Smooth muscle cell (in vitro differentiated cells): ENCODE measurements at regions not wholly inside any gene's neighbourhood (a gene's known extent, or its start where the extent isn't known, plus 50 kb on each side); places are given as distances from the start of the nearest gene placed in this dataset.

Experiments
- DNase-seq: peaks from one replicate; lab custom pipeline; 2025; ENCODE audit not compliant: unreplicated experiment; lab: John Stamatoyannopoulos, UW
- H2AFZ ChIP-seq: fragments of 200-600 bp; sonication (generic); 2 replicates; pipeline ENCODE4 v1.6.0; 2016; ENCODE audit warnings: antibody characterized with exemption, low read depth, mild to moderate bottlenecking
- H3F3A ChIP-seq: fragments of 200-600 bp; sonication (generic); 2 replicates; pipeline ENCODE4 v1.6.0; 2017; ENCODE audit warnings: antibody characterized with exemption, low read depth
- H3K27ac ChIP-seq: fragments of 200-600 bp; sonication (generic); 2 replicates; pipeline ENCODE4 v1.5.1; 2016; ENCODE audit warnings: low read depth, mild to moderate bottlenecking
- H3K27me3 ChIP-seq: fragments of 200-600 bp; sonication (generic); 2 replicates; pipeline ENCODE4 v1.6.1; 2016; ENCODE audit warnings: low read depth, mild to moderate bottlenecking
- H3K36me3 ChIP-seq: fragments of 200-600 bp; sonication (generic); 2 replicates; pipeline ENCODE4 v1.5.1; 2016; ENCODE audit warnings: low read depth
- H3K4me1 ChIP-seq: fragments of 200-600 bp; sonication (generic); 2 replicates; pipeline ENCODE4 v1.5.1; 2016; ENCODE audit warnings: low read depth
- H3K4me2 ChIP-seq: fragments of 200-600 bp; sonication (generic); 2 replicates; pipeline ENCODE4 v1.6.0; 2016; ENCODE audit warnings: mild to moderate bottlenecking
- H3K4me3 ChIP-seq: fragments of 200-600 bp; sonication (generic); 2 replicates; pipeline ENCODE4 v1.5.1; 2016; ENCODE audit warnings: mild to moderate bottlenecking
- H3K79me2 ChIP-seq: fragments of 200-600 bp; sonication (generic); 2 replicates; pipeline ENCODE4 v1.6.0; 2016; ENCODE audit warnings: low read depth, mild to moderate bottlenecking
- H3K9ac ChIP-seq: fragments of 200-600 bp; sonication (generic); 2 replicates; pipeline ENCODE4 v1.6.0; 2016; ENCODE audit warnings: low read depth
- H3K9me3 ChIP-seq: fragments of 200-600 bp; sonication (generic); replicated peaks from 2 replicates; pipeline ENCODE4 v1.5.1; 2016; ENCODE audit warnings: low read depth
- H4K20me1 ChIP-seq: fragments of 200-600 bp; sonication (generic); 2 replicates; pipeline ENCODE4 v1.6.0; 2016; ENCODE audit warnings: low read depth
- WGBS: methylation state at CpG from one replicate; pipeline ENCODE4 v1.1.7; 2016; ENCODE audit warnings: low lambda C conversion rate; 5-methylcytosine and 5-hydroxymethylcytosine counted together
- TF ChIP-seq, protein P1 (sequence below): fragments of 200-600 bp; sonication (generic); IDR thresholded peaks from 2 replicates; pipeline ENCODE4 v1.5.1; 2017; ENCODE audit warnings: borderline replicate concordance, mild to moderate bottlenecking, antibody characterized with exemption; ENCODE audit not compliant: insufficient read depth, poor library complexity, severe bottlenecking

DNA sequence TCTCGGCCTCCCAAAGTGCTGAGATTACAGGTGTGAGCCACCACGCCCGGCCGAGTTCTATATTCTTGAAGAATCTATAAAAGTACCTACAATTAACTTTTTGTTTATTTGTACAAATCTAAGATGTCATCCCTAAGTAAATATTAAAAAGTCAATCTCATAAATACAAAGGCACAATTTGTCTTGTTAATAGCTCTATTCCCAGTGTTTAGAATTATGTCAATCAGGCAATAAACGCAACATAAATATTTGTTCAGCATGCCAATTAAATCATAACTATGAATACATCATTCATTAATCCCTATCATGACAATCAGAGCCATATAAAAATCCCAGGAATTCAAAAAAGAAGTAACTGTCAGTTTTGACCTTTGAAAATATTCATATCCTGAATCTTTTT, 68.9 kb upstream of the CDH18 start:
- TF ChIP-seq, protein P1, sequence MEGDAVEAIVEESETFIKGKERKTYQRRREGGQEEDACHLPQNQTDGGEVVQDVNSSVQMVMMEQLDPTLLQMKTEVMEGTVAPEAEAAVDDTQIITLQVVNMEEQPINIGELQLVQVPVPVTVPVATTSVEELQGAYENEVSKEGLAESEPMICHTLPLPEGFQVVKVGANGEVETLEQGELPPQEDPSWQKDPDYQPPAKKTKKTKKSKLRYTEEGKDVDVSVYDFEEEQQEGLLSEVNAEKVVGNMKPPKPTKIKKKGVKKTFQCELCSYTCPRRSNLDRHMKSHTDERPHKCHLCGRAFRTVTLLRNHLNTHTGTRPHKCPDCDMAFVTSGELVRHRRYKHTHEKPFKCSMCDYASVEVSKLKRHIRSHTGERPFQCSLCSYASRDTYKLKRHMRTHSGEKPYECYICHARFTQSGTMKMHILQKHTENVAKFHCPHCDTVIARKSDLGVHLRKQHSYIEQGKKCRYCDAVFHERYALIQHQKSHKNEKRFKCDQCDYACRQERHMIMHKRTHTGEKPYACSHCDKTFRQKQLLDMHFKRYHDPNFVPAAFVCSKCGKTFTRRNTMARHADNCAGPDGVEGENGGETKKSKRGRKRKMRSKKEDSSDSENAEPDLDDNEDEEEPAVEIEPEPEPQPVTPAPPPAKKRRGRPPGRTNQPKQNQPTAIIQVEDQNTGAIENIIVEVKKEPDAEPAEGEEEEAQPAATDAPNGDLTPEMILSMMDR: no peak
- Histone ChIP-seq H3K27ac (no peak overlapping the region), H4K20me1 (no peaks in the 10 kb centered on the region), H3K9ac (no peak overlapping the region), H3K4me3 (no peak overlapping the region), H3K79me2 (no peaks in the 10 kb centered on the region), H3K4me1 (no peaks in the 10 kb centered on the region), H3K27me3 (no peaks in the 10 kb centered on the region), H3K9me3 (no peaks in the 10 kb centered on the region), H3K4me2 (no peak overlapping the region), H3K36me3 (no peaks in the 10 kb centered on the region), H2AFZ (no peak overlapping the region), H3F3A (no peaks in the 10 kb centered on the region)
- 97% methylated on average over 5 of the region's 5 CpGs for WGBS
- no peak for DNase-seq

DNA sequence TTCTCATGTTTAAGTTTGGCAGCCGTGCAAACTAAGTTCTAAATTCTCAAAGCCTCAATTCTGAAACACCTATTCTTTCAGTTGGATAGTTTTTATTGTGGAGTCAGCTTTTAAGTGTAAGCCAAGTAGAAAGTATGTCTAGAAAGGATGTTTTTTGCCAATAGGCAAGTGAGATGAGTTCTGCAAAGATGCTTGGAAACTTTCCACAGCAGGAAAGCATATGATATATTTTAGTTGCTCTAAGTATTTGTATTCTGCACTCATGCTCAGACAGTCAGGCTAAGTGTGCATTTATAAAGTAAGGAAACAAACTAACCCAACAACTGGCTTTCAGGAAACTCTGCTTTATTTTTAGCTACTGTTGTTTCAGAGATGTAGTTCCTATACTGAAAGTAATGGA, 67.3 kb upstream of the CDH18 start:
- H4K20me1 ChIP-seq: no peaks in the 10 kb centered on the region
- no peaks in the 10 kb centered on the region for H3K79me2 ChIP-seq
- no peaks in the 10 kb centered on the region for H3K36me3 ChIP-seq
- WGBS: 97% methylated on average over 1 of the region's 1 CpG
- H3K9me3 ChIP-seq: no peaks in the 10 kb centered on the region
- H3K4me3 ChIP-seq: no peak overlapping the region
- H3K4me1 ChIP-seq: no peaks in the 10 kb centered on the region
- no peak overlapping the region for H3K27ac ChIP-seq
- no peak overlapping the region for H3K9ac ChIP-seq
- H3K27me3 ChIP-seq: no peaks in the 10 kb centered on the region
- no peaks in the 10 kb centered on the region for H3F3A ChIP-seq
- TF ChIP-seq, protein P1: no peak
- no peak overlapping the region for H3K4me2 ChIP-seq
- no peak for DNase-seq
- no peak overlapping the region for H2AFZ ChIP-seq

DNA sequence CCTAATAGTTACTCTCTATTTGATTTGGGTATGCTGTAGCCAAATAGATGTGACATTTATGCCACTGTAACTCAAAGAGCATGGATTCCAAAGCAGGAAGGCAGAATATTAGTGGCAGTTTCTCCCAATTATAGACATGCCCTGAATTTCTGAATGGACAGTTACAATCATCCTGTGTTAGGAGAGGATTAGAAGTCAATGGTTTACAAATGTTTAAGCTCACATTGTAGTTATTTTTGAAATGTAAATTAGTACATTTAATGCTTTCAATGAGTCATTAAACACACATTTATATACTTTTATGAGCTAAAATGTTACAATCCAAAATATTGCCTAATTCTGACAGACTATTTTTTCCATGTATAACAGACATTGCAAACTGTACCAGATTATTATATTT, 62.3 kb upstream of the CDH18 start:
- no peak overlapping the region for H3K4me2 ChIP-seq
- H3K36me3 ChIP-seq: no peaks in the 10 kb centered on the region
- no peaks in the 10 kb centered on the region for H3K4me1 ChIP-seq
- no peaks in the 10 kb centered on the region for H3K27me3 ChIP-seq
- TF ChIP-seq, protein P1: no peak
- H3F3A ChIP-seq: no peaks in the 10 kb centered on the region
- no peak overlapping the region for H3K4me3 ChIP-seq
- H4K20me1 ChIP-seq: no peaks in the 10 kb centered on the region
- H3K79me2 ChIP-seq: no peaks in the 10 kb centered on the region
- DNase-seq: no peak
- no peak overlapping the region for H2AFZ ChIP-seq
- H3K9me3 ChIP-seq: no peaks in the 10 kb centered on the region
- no peak overlapping the region for H3K27ac ChIP-seq
- no peak overlapping the region for H3K9ac ChIP-seq

DNA sequence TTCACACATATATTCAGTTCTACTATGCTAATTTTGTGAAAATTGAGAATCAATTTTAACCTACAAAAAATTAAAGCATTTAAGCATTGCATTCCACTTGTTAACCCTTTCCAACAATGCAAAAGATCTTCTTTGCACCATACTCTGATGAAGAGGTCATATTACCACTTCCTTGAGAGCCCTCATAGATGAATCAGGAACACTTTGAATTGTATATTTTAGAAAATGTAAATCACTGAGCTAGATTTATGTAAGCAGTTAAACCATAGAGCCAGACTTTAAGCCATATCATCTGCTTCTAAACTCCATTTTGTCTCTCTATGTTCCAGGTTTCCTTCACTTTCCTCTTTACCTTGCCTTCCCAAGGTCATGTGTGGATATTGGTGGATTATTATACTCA, 56.5 kb upstream of the CDH18 start:
- Histone ChIP-seq H3K9ac (no peak overlapping the region), H2AFZ (no peak overlapping the region), H3K4me2 (no peak overlapping the region), H3K9me3 (no peaks in the 10 kb centered on the region), H3K4me3 (no peak overlapping the region), H4K20me1 (no peaks in the 10 kb centered on the region), H3K27me3 (no peaks in the 10 kb centered on the region), H3K36me3 (no peaks in the 10 kb centered on the region), H3K4me1 (no peaks in the 10 kb centered on the region), H3F3A (no peaks in the 10 kb centered on the region), H3K79me2 (no peaks in the 10 kb centered on the region), H3K27ac (no peak overlapping the region)
- TF ChIP-seq, protein P1: no peak
- DNase-seq: no peak
